Right lobe of liver (tissue), 6 donors: ENCODE measurements at regions not wholly inside any gene's neighbourhood (a gene's known extent, or its start where the extent isn't known, plus 50 kb on each side); places are given as distances from the start of the nearest gene placed in this dataset.

Experiments used
- ATAC-seq, 4 donors: fragments of 200-7000 bp; cut with Tn5 transposase; one replicate each; pipeline ENCODE4 v1.9.1; 2020; ENCODE audit warnings: mild to moderate bottlenecking in 4 of 4, moderate library complexity in 4 of 4
- DNase-seq, 3 donors: peaks; one replicate each; pipeline ENCODE4 v3.0.0-alpha.2; 2020
- H3K27ac ChIP-seq, 3 donors: fragments of 200-600 bp; one replicate each; pipeline ENCODE4 v1.8.0; 2022
- H3K27me3 ChIP-seq, 2 donors: fragments of 200-600 bp; one replicate each; pipeline ENCODE4 v1.8.0; 2022
- H3K36me3 ChIP-seq, 4 donors: fragments of 200-600 bp; sonication (generic) in 1 of 4; one replicate each; pipeline versions ENCODE4 v1.5.1 to v1.8.0; 2017 to 2022; ENCODE audit warnings: control low read depth in 1 of 4
- H3K4me1 ChIP-seq, 4 donors: fragments of 200-600 bp; sonication (generic) in 1 of 4; one replicate each; pipeline versions ENCODE4 v1.5.1 to v1.8.0; 2017 to 2022; ENCODE audit warnings: control low read depth in 1 of 4
- H3K4me3 ChIP-seq, 3 donors: fragments of 200-600 bp; one replicate each; pipeline ENCODE4 v1.8.0; 2022
- H3K9me3 ChIP-seq, 4 donors: fragments of 200-600 bp; sonication (generic) in 1 of 4; one replicate each; pipeline versions ENCODE4 v1.5.1 to v1.8.0; 2017 to 2022; ENCODE audit warnings: control low read depth in 1 of 4
- CTCF ChIP-seq, 4 donors: fragments of 200-600 bp in 3 of 4; fragments of 450-650 bp in 1 of 4; IDR thresholded peaks; one replicate each; pipeline versions ENCODE4 v1.5.1 to v1.8.0; 2016 to 2022; ENCODE audit warnings: antibody characterized with exemption in 4 of 4, mild to moderate bottlenecking in 2 of 4
- POLR2A ChIP-seq: fragments of 450-650 bp; IDR thresholded peaks from one replicate; pipeline ENCODE4 v1.6.1; 2017; ENCODE audit warnings: antibody characterized with exemption, mild to moderate bottlenecking
- WGBS: methylation state at CpG from one replicate; pipeline ENCODE4 v1.1.6; 2018; ENCODE audit warnings: low coverage, low lambda C conversion rate; ENCODE audit not compliant: insufficient coverage; ENCODE audit errors: missing lambda C conversion rate; 5-methylcytosine and 5-hydroxymethylcytosine counted together
- intact Hi-C, 2 donors: fragments of 100-400 bp; cut with DNase I; formaldehyde crosslinking; loops; one replicate each; pipeline versions ENCODE4 v1.11.2 to v1.14.1; 2022
- donor health status: DM: no; HTN: yes; CAD: no.
- donor health status: DM: no; HTN: no; CAD: no.
- donor health status: DM: no; HTN: no; CAD: no.
- donor health status: DM: no; HTN: yes; CAD: no.
- donor health status: DM: no; HTN: yes; CAD: no.

GRCh38 chr14:25150934-25151790 is 101.2 kb upstream of the STXBP6 start:
- no peak for DNase-seq
- peak; percentile 72 to 75 (median 74) for ATAC-seq

GRCh38 chr14:25150401-25150800 is 100.5 kb upstream of the STXBP6 start:
- no peak for ATAC-seq
- intact Hi-C loops: no loop called here

More at GRCh38 chr14:25150934-25151790, 101.2 kb upstream of the STXBP6 start:
- Histone ChIP-seq H3K36me3 (no peaks in the 10 kb centered on the region), H3K27ac (no peak overlapping the region), H3K4me3 (no peak overlapping the region), H3K4me1 (no peaks in the 10 kb centered on the region), H3K9me3 (no peaks in the 10 kb centered on the region), H3K27me3 (no peaks in the 10 kb centered on the region)
- intact Hi-C loops: no loop called here
- no peak for TF ChIP-seq POLR2A
- TF ChIP-seq CTCF (IDR thresholded peaks at IDR 0.05): peak; percentile 77 to 84 (median 82)
- 29% methylated on average over 7 of the region's 7 CpGs for WGBS

GRCh38 chr14:25140411-25140810 is 90.5 kb upstream of the STXBP6 start:
- WGBS: 58% methylated on average over 2 of the region's 2 CpGs
- intact Hi-C loops: no loop called here
- ATAC-seq: no peak

More at GRCh38 chr14:25150401-25150800, 100.5 kb upstream of the STXBP6 start:
- Histone ChIP-seq H3K9me3 (no peaks in the 10 kb centered on the region), H3K27ac (no peak overlapping the region), H3K36me3 (no peaks in the 10 kb centered on the region), H3K4me3 (no peak overlapping the region), H3K4me1 (no peaks in the 10 kb centered on the region), H3K27me3 (no peaks in the 10 kb centered on the region)
- no peak for DNase-seq
- TF ChIP-seq CTCF (IDR thresholded peaks at IDR 0.05) (no peak), POLR2A (no peak)

GRCh38 chr14:25136811-25137210 is 86.9 kb upstream of the STXBP6 start:
- no peak overlapping the region for H3K27ac ChIP-seq
- no peaks in the 10 kb centered on the region for H3K9me3 ChIP-seq
- H3K36me3 ChIP-seq: no peaks in the 10 kb centered on the region
- no peak for TF ChIP-seq POLR2A
- H3K4me3 ChIP-seq: no peak overlapping the region
- no peak for DNase-seq
- H3K4me1 ChIP-seq: no peaks in the 10 kb centered on the region
- intact Hi-C loops: loop anchor here (5.0 to 10.0 kb wide), 4 partner anchors 332 to 412 kb away; no protein-coding TSS in a partner anchor
- no peaks in the 10 kb centered on the region for H3K27me3 ChIP-seq
- 52% methylated on average over 2 of the region's 5 CpGs for WGBS
- no peak for ATAC-seq

More at GRCh38 chr14:25140411-25140810, 90.5 kb upstream of the STXBP6 start:
- no peak for TF ChIP-seq CTCF (IDR thresholded peaks at IDR 0.05)
- no peak for TF ChIP-seq POLR2A
- no peak overlapping the region for H3K4me3 ChIP-seq
- no peak overlapping the region for H3K27ac ChIP-seq
- H3K9me3 ChIP-seq: no peaks in the 10 kb centered on the region
- no peaks in the 10 kb centered on the region for H3K4me1 ChIP-seq
- no peaks in the 10 kb centered on the region for H3K36me3 ChIP-seq
- no peak for DNase-seq
- H3K27me3 ChIP-seq: no peaks in the 10 kb centered on the region

GRCh38 chr14:25134184-25134583 is 84.2 kb upstream of the STXBP6 start:
- Histone ChIP-seq H3K36me3 (no peaks in the 10 kb centered on the region), H3K27ac (no peak overlapping the region), H3K4me1 (peaks cover 0 to 1% (median 0%) of the 10 kb centered on the region in 4 donors), H3K9me3 (no peaks in the 10 kb centered on the region), H3K27me3 (no peaks in the 10 kb centered on the region), H3K4me3 (no peak overlapping the region)
- no peak for DNase-seq
- WGBS: 77% methylated on average over 5 of the region's 5 CpGs
- TF ChIP-seq POLR2A (no peak), CTCF (IDR thresholded peaks at IDR 0.05) (no peak)
- no peak for ATAC-seq
- intact Hi-C loops: loop anchor here (10.0 kb wide), 3 partner anchors 329 to 409 kb away; no protein-coding TSS in a partner anchor
